GM12873 (cell line): ENCODE measurements at regions not wholly inside any gene's neighbourhood (a gene's known extent, or its start where the extent isn't known, plus 50 kb on each side); places are given as distances from the start of the nearest gene placed in this dataset.

ENCODE experiments used
- CTCF ChIP-seq: IDR thresholded peaks from 2 replicates; pipeline ENCODE4 v1.5.1; 2012; ENCODE audit warnings: low read depth, mild to moderate bottlenecking, moderate library complexity, low read length, control low read depth; ENCODE audit not compliant: insufficient read depth; ENCODE audit errors: missing control alignments

- no peak for TF ChIP-seq CTCF
These were observed 138.4 kb downstream of the BRD1 start for GRCh38 chr22:49689255-49689770.

GRCh38 chr22:49688516-49689254 lies 139.0 kb downstream of the BRD1 start:
- TF ChIP-seq CTCF = no peak

- no peak for TF ChIP-seq CTCF
These were observed 139.7 kb downstream of the BRD1 start for GRCh38 chr22:49687786-49688515.

- TF ChIP-seq CTCF = no peak
These were observed 140.3 kb downstream of the BRD1 start for GRCh38 chr22:49687333-49687732.

GRCh38 chr22:49686495-49687219 lies 141.0 kb downstream of the BRD1 start:
- TF ChIP-seq CTCF = no peak

- TF ChIP-seq CTCF = no peak
These were observed 142.0 kb downstream of the BRD1 start for GRCh38 chr22:49685686-49686085.

- TF ChIP-seq CTCF = no peak
These were observed 142.6 kb downstream of the BRD1 start for GRCh38 chr22:49685116-49685515.
